GM20000 (cell line): ENCODE measurements at regions not wholly inside any gene's neighbourhood (a gene's known extent, or its start where the extent isn't known, plus 50 kb on each side); places are given as distances from the start of the nearest gene placed in this dataset.
A peak's percentile ranks its signal among the peaks of the same experiment; 100 is the strongest.
"Not testable (repeated sequence)": the region's sequence is repeated elsewhere in the genome, so short reads cannot be mapped to it uniquely, and the experiment has no call there.

ENCODE experiments used
- DNase-seq: peaks from one replicate; pipeline ENCODE4 v3.0.0; 2012; ENCODE audit warnings: low spot score
- TF ChIP-seq, protein P1 (sequence below): IDR thresholded peaks from 2 replicates; pipeline ENCODE4 v1.5.1; 2012; ENCODE audit warnings: mild to moderate bottlenecking, control low read depth; ENCODE audit errors: extremely low read depth, missing control alignments

DNA sequence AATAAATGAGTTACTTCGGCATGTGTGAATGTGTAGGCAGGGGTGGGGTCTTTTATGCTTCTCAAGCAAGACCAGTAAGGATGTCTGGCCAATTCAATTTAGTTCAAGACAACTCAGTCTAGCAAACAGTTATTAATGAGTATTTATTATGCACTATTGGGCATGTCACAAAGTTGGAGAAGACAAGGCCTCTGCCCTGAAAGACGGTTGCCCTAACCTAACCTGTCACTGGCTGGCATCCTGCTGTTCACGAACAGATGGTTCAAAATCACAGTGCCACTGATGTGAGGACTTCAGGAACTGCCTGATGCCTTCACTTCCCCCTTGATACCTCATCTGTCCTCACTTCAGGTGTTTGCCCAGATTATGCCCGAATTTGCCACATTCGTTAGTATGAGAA is 217.8 kb downstream of the SOX2 start:
- no peak for DNase-seq

GRCh38 chr3:181930105-181930504 is 218.4 kb downstream of the SOX2 start:
- peak; percentile 38 for DNase-seq

More for the DNA sequence above, 217.8 kb downstream of the SOX2 start:
- TF ChIP-seq, protein P1, sequence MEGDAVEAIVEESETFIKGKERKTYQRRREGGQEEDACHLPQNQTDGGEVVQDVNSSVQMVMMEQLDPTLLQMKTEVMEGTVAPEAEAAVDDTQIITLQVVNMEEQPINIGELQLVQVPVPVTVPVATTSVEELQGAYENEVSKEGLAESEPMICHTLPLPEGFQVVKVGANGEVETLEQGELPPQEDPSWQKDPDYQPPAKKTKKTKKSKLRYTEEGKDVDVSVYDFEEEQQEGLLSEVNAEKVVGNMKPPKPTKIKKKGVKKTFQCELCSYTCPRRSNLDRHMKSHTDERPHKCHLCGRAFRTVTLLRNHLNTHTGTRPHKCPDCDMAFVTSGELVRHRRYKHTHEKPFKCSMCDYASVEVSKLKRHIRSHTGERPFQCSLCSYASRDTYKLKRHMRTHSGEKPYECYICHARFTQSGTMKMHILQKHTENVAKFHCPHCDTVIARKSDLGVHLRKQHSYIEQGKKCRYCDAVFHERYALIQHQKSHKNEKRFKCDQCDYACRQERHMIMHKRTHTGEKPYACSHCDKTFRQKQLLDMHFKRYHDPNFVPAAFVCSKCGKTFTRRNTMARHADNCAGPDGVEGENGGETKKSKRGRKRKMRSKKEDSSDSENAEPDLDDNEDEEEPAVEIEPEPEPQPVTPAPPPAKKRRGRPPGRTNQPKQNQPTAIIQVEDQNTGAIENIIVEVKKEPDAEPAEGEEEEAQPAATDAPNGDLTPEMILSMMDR: no peak

GRCh38 chr3:181932039-181932438 is 220.3 kb downstream of the SOX2 start:
- TF ChIP-seq, protein P1: no peak
- DNase-seq: peak; percentile 56

More at GRCh38 chr3:181930105-181930504, 218.4 kb downstream of the SOX2 start:
- TF ChIP-seq, protein P1: no peak

DNA sequence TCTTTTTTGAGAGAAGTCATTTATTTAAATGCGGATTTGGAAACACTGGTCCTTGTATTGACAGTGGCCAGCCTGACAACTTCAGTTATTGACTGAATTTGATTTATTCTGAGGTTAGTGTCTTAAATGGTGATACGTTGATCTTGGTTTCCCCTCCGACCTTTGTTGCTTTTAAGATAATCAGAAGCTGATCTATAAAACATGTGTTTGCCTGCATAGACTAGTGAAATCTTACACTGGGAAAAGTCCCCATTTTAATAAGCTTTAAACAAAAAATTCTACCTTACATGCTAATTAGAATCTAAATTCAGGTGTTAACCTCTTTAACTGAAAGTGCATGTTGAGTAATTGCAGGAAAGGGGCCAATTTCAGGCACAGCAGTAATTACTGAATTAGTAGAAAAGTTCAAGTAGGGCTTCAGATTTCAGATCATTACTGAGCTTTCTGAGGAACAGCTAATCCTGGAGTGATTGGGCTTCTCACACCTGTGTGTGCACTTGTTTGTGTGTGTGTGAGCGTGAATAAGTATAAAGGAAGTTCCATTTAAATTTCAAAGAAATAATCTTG is 221.4 kb downstream of the SOX2 start:
- TF ChIP-seq, protein P1: no peak
- no peak for DNase-seq

- DNase-seq: no peak
- TF ChIP-seq, protein P1: no peak
Observed at GRCh38 chr3:181935915-181936314, 224.2 kb downstream of the SOX2 start.

- no peak for DNase-seq
- TF ChIP-seq, protein P1: no peak
Observed at GRCh38 chr3:181936774-181937173, 225.0 kb downstream of the SOX2 start.

- not testable (repeated sequence) for DNase-seq
Observed at GRCh38 chr3:181938580-181938979, 226.9 kb downstream of the SOX2 start.

DNA sequence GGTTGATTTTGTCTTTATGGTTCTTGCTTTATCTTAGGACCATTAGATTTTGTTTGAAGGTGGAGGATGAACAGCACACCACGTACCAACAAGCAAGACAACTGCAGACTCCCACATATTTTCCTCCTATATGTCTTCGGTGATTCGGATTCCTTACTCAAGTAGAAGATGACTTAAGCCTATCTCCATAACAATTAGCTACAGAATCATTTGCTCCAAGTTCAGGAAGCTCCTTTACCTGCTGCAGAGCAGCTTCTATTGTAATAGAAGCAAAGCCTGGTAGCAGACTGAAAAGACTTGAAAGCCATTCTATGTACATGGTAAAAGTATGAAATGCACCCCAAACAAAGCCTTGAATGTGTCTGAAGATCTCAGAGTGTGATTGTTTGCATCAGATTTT is 229.0 kb downstream of the SOX2 start:
- TF ChIP-seq, protein P1: no peak
- no peak for DNase-seq
